HG03432 (cell line): ENCODE measurements at regions not wholly inside any gene's neighbourhood (a gene's known extent, or its start where the extent isn't known, plus 50 kb on each side); places are given as distances from the start of the nearest gene placed in this dataset.

ENCODE experiments used
- ATAC-seq: cut with Tn5 transposase; IDR thresholded peaks from one replicate; pipeline ENCODE4 v1.9.1; 2021; ENCODE audit warnings: mild to moderate bottlenecking, moderate library complexity; ENCODE audit not compliant: unreplicated experiment

DNA sequence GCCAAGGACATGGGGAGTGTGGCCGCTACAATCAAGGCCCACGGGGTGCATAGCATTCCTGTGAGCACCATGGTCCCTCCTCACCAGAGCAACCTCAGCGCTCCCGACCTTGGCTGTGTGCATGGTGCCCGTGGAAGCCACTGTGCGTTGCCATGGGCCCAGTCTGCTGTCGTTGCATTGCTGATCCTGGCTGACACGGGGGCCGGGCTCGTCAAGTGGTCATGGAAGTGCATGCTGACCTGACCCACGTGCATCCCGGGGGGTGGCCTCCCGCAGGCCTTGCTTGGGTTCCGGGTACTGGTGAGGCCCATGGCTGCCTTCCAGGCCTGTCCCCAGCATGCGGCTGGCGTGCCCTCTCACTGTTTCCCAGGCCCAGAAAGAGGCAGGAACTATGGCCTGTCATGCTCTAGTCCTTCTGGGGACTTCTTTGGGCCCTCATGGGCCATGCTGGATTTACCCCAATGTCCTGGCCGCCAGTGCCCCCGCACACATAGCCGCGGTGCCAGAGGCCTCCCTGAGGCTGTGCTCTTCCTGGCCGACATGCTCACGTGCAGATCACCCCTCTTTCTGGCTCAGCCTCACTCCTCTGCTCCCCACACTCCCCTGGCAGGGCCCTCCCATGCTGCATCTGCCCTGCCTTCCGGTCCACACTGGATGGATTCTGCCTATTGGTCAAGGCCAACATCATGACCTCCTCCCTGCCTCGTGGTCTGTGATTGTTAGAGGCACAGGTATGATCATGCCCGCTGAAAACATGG lies 1258.0 kb downstream of the BRD1 start:
- ATAC-seq = no peak

DNA sequence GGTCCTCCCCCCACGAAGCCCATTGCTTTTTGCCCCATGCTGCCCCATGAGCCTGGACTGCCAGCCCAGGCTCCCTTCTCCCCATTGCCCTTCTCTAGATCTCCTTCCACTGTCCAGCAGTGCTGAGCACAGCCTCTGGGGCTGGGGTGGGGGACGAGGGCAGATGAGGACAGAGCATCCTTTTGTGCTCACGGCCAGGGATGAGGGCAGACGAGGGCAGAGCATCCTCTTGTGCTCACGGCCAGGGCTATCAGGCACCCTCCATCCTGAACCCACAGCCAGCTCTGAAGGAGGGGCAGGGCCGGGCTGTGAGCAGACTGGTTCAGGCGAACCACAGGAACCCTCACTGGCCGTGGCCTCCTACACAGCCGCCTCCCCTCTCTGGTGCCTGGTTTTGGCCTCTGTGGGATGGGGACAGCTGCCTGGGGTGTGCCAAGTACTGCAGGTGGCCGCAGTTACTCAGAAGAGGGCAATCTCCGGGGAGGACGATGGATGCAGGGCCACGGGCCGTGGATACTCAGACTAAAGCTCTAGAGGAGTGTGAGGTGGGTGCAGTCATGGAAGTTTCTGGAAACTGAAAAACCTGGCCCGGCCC lies 1258.8 kb downstream of the BRD1 start:
- no peak for ATAC-seq

DNA sequence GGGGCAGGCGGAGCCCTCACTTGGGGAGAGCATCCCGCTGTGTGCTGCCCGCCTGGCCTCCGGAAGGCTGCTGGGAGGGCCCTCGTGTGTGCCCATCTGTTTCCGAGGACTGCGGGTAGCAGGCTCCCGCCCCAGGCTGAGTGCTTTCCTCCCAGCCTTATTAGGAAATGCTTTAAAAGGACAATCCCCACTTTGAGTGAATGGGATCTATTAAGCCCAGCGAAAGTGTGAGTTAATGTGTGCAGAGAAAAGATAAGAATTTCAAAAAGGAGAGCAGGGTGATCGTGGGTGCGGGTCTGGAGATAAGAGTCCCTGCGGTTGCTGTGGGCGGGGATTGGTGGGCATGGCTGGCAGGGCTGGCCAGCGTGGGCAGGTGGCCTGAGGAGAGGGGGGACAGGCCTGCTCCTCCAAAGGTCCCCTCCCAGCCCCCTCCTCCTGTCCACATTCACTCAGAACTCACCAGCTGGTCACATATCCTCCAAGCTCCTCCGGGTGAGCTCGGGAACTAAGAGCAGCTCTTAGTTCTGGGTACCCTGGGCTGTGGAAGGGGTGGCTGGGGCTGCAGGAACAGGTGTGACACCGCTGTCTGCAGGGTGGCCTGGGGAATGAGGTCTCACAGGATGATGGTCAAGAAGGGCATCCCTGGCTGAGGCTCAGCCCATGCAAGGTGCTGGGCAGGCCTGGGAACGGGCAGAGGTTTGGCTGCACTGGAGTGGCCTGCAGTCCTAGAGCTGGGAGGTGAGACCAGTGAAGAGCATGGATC lies 1260.3 kb downstream of the BRD1 start:
- ATAC-seq = no peak

DNA sequence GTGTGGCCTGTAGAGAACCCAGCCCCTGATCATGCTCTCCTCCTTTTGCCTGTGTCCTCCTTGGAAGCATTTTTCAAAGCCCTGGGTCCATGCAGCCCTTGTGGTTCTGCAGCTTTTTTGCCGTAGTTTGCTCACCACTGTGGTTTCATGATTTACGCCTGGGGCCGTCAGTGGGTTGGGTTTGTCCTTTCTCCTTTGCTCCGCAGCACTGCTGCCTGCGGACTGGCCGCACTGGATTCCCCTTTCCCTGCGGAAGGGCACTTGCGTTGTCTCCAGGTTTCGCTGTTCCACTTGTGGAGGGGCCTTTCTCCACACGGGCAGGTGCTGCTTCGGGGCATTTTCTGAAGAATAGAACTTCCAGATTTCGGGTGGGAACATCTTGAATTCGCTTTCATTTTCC lies 1260.9 kb downstream of the BRD1 start:
- no peak for ATAC-seq

DNA sequence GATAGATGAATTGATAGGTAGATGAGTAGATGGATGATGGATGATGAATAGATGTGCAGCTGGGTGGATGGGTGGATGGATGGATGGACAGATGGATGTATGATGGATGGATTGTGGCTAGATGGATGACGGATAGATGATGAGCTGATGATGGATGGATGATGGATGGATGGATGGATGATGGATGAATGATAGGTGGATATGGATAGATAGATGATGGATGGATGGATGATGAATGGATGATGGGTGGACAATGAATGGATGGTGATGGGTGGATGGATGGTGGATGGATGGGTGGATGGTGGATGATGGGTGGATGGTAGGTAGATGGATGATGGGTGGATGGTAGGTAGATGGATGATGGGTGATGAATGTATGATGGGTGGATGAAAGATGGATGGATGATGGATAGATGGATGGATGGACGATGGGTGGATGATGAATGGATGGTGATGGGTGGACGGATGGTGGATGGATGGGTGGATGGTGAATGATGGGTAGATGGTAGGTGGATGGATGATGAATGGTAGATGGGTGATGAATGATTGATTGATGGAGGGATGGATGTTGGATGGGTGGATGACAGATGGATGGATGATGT lies 1261.7 kb downstream of the BRD1 start:
- no peak for ATAC-seq

DNA sequence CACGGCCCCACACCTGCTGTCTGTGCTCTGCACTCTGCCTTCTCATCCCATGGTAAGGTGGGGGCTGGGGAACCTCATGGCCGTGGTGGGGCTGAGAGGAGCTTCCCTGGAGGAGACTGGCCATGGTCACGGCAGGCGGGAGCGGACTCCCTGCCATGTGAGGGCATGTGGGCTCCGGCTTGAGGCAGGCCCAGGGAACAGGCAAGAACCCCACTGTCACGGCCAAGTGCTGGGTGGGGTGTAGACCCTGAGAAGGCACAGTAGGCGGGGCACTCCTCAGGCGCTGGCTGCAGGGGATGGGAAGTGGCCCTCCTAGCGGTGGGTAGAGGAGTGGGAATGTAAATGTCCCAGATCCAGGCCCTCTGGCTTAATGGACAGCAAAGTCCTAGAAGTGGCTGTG lies 1262.7 kb downstream of the BRD1 start:
- ATAC-seq = no peak

DNA sequence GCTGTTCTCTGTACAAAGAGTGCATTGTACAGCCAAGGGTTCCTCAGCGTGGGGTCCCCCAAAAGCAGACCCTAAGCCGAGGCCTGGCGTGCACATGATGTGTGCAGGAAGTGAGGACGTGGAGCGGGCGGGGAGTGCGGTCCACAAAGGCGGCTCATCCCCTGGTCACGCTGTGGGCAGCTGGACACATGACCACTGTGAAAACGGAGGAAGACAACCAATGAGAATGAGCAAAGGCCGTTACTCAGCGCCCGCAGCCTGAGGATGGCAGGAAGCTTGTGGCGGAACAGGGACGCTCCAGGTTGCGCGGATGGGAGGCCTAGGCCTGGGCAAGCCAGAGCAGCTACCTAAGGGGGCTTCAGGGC lies 1263.7 kb downstream of the BRD1 start:
- no peak for ATAC-seq

DNA sequence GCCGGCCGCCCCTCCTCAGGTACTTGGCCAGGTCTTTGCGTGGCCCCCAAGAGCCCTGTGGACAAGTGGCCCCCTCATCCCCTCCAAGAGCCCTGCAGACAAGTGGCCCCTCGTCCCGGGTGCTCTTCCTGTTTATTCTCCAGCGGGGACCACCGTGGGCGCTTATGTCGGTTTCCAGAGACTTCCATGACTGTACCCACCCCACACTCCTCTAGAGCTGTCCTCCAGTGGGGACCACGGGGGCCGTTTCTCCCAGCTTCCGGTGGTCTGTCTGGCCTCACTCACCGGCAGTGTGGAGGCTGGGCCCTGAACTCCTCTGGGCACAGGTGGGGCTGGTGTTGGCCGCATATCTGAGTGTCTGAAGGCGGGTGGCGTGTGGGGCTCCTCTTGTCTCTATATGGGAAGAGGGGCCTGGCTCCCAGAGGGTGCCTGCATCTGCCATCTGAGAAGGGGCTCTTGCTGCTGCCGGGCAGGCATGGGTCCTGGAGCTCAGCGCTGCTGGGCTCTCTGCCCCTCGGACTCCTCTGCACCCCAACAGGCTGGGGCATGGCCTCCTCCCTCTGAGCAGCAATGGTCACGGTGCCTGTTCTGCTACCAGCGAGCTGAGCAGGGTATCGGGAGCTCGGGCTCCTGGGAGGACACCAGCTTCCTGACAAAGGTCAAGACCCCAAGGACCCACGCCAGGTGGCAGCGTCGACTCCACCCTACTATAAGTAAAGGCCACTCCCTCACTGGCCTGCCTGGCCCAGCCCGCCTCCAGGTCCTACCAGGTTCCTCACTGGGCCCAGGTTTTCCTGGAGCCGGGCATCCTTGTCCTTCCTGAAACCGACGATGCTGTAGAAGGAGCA lies 1264.3 kb downstream of the BRD1 start:
- ATAC-seq = no peak

DNA sequence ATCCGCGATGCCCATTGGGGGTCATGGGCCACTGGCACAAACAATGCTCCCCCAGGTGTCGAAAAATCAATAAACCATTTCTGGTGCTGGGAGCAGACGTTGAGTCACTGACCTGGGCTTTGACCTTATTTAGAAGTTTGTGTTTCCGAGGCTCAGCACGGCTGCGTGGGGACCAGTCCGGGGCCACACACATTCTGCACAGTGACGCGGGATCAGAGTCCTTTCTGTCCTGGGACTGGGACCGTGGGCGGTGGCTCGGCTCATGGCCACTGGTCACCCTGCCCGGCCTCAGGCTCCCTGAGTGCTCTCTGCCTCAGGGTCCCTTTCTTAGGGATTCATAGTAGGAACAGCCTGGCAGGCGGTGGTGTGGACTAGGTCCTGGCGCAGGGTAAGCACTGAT lies 1266.0 kb downstream of the BRD1 start:
- no peak for ATAC-seq

DNA sequence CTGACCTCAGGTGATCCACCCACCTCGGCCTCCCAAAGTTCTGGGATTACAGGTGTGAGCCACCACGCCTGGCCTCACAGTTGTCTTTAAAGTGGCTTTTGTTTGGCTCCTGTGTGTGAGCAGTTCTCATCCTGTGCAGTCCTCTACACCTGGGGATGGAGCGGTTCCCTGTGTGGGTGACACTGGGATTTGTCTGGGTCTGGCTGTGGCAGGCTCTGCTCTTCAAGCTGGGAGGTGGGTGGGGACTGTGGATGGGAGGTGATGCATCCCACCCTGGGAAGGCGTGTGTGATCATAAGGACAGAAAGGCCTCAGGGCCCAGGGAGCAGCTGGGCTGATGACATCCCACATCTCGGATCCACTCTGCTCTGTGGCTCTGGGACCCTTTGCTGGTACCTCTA lies 1266.8 kb downstream of the BRD1 start:
- no peak for ATAC-seq

DNA sequence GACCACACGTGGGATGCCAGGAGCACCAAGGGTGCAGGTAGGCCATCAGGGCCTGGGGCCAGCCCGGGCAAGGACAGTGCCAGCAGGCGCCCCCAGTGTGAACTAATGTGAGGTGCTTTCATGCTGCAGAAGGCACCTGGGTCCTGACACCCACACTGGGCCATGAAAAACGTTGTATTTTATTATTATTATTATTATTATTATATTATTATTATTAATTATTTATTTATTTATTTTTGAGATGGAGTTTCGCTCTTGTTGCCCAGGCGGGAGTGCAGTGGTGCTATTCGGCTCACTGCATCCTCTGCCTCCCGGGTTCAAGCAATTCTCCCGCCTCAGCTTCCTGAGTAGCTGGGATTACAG lies 1267.3 kb downstream of the BRD1 start:
- ATAC-seq = no peak

DNA sequence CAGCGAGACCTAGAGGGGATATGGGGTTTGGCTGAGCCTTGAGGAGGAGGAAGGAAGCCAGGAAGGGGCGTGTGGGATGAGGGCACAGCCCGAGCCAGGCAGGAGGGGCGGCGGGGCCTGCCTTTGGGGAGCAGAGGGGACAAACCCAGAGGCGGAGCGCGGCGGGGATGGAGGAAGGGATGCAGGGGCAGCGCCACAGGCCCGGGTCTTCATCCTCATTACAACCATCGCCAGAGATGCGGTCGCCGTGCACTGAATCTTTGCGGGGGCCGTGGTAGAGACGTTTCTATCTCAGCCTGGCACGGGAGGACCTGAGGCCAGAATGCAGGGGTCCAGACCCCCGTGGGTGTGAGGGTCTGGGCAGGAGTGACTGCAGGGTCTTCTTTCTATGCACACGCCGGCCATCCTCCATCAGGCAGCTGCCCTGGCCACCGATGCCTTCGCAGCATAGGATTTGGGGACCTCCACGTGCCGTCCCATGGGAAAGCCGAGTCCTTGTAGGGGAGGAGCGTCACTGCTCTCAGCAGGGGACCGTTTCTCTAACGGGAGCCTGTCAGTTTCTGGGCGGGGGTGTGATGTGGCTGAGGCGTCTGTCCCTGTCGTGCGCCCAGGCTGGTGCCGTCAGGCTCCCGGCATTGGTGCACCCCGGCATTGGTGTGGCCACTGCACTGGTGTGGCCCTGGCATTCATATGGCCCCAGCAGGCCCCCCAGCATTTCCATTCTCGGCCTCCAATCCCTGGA lies 1267.9 kb downstream of the BRD1 start:
- ATAC-seq = no peak

DNA sequence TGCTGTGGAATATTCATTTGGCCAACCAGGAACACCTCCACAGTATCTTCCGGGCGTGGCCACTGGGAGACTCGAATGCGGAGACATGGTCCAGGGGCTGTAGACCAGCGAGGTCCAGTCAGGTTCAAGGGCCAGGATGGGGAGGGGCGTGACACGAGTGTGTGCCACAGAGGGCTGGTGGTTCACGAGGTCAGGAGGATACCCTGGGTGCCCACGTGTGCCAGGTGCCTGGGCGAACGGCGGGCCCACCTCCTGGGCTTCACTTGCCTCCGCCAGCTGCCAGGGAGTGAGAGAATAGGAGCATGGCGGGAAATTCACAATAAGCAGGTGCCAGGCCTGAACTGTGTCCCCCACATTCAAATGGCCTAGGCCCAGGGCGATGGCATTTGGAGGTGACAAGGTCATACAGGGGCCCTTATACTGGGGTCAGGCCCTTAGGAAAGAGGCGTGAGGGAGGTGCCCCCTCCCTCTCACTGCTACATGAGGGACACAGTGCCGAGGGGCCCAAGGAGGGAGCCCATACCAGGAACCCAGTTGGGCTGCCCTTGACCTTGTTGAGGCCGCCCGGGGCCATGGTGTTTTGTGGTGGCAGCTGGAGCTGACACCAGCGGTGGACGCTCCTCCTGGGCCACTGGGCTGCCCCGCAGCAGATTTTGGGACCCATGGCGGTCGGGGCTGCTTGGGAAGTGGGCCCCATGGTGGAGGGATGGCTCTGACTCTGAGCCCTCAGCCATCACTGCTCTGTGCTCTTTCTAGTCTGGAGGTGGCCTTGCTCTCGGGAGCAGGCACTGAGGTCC lies 1268.9 kb downstream of the BRD1 start:
- ATAC-seq = no peak

DNA sequence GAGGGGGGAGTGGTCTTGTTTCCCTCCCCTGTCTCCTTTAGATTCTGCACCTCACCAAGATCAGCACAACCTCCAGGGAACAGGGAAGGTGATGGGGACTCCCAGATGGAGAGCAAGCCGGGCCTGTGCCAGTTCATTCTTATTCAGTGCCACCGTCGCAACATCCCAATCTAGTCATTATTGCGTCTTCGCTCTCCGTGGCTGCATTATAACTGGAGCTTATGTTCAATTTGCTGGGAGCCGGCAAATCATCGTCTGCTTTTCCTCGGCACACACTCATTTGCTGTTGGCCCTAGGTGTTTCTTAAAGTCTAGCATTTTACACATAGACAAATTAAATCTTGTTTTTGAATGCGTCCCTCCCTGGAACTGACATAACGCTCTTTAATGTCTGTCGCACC lies 1269.7 kb downstream of the BRD1 start:
- no peak for ATAC-seq

DNA sequence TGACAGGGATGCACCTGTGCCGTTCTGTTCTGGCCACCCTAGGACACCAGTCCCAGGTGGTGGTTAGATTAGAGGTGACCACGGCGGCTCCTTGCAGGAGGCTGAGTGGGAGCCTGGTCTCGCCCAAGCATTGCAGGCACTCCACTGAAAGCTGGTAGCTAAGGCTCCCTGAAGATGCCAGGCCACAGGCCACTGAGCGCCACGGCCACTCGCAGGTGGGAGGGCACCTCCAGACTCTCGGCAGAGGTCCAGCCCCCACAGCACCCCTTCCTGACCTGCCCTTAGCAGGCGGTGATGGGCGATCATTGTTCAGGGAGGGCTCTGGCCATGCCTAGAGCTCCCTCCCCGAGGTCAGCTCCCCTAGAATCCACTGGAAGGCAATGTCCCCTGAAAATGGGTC lies 1270.2 kb downstream of the BRD1 start:
- no peak for ATAC-seq

DNA sequence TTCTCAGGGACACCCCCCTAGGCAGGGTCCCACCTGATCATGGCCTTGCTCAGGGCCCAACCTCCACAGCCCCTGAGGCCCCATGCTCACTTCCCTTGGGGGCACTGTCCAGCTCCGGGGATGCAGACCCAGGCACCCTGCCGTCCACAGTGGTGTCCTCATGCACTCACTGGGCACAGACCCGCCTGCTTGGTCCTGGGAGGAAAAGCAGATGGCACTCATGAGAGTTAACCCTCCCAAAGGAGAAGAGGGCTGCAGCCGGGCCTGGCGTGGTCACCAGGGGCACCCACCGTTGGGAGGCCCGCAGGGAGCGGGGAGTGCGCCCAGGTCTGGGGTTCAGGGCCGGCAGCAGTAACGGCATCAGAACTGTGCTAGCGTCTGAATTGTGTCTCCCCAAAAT lies 1270.9 kb downstream of the BRD1 start:
- no peak for ATAC-seq

DNA sequence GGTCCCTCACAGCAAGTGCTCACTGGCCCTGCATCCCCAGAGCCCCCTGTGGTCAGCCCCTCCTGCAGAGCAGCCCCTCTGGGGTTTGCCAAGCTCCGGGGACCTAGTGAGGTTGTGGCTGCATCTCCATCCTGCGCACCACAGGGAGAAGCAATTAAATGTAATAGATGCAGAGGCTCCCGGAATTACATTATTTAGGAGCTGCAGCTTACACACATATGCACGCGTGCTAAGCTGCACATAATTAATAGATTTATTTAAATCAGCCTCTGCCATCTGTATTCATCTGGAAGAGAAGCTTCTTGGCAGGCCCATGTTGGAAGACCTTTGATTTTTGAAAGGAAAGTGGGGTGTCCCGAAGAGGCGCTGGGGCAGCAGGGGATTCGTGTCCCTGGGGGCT lies 1271.5 kb downstream of the BRD1 start:
- no peak for ATAC-seq

DNA sequence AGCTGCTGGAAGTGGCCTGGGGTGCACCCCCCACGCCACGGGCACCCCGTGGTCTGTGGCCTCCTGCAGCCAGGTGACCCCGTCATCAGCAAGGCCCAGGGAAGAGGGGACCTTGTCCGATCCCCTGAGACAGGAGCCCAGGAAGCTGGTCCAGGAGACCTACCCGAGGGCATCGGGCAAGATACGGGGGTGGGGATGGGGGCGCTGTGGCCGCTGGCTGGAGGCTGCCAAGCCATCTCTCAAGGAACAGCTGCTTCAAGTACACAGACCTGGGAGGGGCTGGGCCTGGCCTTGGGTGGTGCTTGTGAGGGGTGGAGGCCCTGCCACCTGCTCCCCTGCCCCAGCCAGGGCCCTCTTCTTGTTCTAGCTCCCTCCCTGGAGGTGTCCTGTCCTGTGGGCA lies 1272.1 kb downstream of the BRD1 start:
- ATAC-seq = no peak

DNA sequence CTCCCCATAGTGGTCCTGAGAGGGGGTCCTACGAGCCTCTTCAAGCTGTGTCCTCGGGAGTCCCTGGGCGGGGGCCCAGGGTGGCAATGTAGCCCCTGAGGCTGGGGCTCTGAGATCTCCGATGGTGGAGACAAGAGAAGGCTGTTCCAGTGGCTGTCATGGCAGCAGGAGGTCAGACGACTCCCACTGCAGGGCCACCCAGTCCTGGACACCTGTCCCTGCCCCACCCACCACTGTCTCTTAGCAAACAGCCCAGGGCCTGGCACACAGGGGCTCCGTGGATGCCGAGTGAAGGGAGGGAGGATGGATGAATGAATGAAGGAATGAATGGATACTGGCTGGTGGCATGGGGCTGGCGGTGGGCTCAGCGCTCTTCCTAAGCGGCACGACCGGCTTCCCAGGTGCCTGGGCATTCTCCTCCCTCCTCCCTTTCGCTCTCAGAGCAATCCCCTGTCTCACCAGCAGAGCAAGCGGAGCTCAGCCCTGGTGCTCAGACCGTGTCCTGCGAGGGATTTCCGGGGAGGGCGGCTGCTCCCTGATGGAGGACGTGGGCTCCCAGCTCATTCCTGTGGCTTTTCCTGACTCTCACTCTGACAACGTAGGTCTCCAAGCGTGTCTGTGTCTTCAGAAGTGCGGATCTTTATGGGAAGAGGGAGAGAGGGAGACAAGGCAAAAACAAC lies 1272.6 kb downstream of the BRD1 start:
- no peak for ATAC-seq
